ENCODE measurements at regions not wholly inside any gene's neighbourhood (a gene's known extent, or its start where the extent isn't known, plus 50 kb on each side); places are given as distances from the start of the nearest gene placed in this dataset.

GRCh38 chr21:20330652-20331051, 667.6 kb upstream of the NCAM2 start:
- DNase-seq (ENCODE audit: extremely low read depth, low read depth): no peak
- no peak for TF ChIP-seq CTCF (IDR thresholded peaks at IDR 0.05; ENCODE audit: low read depth, low read length)

- DNase-seq (ENCODE audit: extremely low read depth, low read depth): no peak
- TF ChIP-seq CTCF (IDR thresholded peaks at IDR 0.05; ENCODE audit: low read depth, low read length): no peak
These were observed 663.6 kb upstream of the NCAM2 start for GRCh38 chr21:20334585-20334984.

- TF ChIP-seq CTCF (IDR thresholded peaks at IDR 0.05; ENCODE audit: low read depth, low read length): no peak
- DNase-seq (ENCODE audit: extremely low read depth, low read depth): no peak
These were observed 656.8 kb upstream of the NCAM2 start for GRCh38 chr21:20341431-20341830.

GRCh38 chr21:20343186-20343585, 655.0 kb upstream of the NCAM2 start:
- DNase-seq (ENCODE audit: extremely low read depth, low read depth): no peak
- TF ChIP-seq CTCF (IDR thresholded peaks at IDR 0.05; ENCODE audit: low read depth, low read length): no peak

- DNase-seq (ENCODE audit: extremely low read depth, low read depth): no peak
- TF ChIP-seq CTCF (IDR thresholded peaks at IDR 0.05; ENCODE audit: low read depth, low read length): no peak
These were observed 647.1 kb upstream of the NCAM2 start for GRCh38 chr21:20351138-20351537.

GRCh38 chr21:20353351-20353750, 644.9 kb upstream of the NCAM2 start:
- no peak for TF ChIP-seq CTCF (IDR thresholded peaks at IDR 0.05; ENCODE audit: low read depth, low read length)
- DNase-seq (ENCODE audit: extremely low read depth, low read depth): no peak

GRCh38 chr21:20373031-20373430, 625.2 kb upstream of the NCAM2 start:
- TF ChIP-seq CTCF (IDR thresholded peaks at IDR 0.05; ENCODE audit: low read depth, low read length): no peak
- no peak for DNase-seq (ENCODE audit: extremely low read depth, low read depth)
